ENCODE measurements at regions not wholly inside any gene's neighbourhood (a gene's known extent, or its start where the extent isn't known, plus 50 kb on each side); places are given as distances from the start of the nearest gene placed in this dataset.

DNA sequence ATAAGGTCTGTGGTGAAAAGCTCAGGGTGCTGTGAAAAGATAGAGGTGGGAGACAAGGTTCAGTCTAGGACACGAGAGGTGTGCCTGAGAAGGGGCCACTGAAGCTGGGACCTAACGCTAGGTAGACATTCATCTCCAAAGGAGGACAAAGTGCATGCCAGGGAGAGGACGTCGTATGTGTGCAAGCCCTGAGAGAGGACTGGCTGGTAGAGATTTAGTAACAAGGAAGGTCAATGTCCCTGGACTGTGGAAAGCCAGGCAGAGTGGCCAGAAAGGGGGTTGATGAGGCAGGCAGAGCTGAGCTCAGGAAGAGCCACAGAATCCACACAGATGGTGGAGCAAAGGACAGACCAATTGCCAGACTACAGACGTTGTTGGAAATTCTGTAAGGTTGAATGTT is 817.6 kb downstream of the CCSER2 start:
- DNase-seq (ENCODE audit: low read depth), result no peak

DNA sequence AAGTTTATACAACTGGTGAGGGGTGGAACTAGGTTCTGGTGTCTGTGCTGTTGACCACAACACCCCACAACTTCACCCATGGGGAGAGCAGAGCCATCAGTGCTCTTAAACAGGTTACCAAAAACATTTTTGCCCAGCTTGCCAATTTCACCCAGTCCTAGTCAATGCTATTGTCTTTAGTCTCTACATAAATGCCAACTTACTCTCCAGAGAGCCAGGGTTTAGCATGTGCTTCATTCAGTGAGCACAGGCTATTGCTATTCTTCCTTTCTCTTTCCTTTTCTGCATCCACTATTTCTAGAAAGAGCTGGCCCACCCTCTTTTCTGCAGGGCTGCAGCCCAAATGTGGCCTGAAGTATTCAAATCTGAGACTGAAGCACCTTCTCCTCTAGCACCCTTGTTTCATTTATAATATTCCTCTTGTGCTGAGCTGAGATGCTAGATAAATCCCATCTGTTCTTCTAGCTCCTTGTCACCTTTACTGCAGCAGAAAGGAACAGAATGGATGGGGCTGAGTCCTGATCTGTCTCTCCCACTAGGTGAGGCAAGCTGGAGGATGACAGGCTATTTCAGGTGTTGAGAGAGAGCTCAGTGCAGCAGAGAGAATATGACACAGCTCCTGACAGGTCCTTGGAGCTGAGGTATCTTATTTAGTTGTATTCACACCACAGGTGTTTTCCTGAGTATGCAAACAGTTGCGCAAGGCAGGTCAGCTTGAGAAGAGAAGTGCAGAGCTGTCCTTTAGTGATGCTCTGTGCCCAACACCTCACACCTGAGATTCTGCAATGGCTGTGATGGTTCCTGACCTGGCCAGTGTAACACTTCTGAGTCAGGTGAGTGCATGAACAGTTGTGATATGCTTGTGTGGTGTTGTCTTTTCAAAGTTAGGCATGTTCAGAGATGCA is 819.2 kb downstream of the CCSER2 start:
- no peak for DNase-seq (ENCODE audit: low read depth)

DNA sequence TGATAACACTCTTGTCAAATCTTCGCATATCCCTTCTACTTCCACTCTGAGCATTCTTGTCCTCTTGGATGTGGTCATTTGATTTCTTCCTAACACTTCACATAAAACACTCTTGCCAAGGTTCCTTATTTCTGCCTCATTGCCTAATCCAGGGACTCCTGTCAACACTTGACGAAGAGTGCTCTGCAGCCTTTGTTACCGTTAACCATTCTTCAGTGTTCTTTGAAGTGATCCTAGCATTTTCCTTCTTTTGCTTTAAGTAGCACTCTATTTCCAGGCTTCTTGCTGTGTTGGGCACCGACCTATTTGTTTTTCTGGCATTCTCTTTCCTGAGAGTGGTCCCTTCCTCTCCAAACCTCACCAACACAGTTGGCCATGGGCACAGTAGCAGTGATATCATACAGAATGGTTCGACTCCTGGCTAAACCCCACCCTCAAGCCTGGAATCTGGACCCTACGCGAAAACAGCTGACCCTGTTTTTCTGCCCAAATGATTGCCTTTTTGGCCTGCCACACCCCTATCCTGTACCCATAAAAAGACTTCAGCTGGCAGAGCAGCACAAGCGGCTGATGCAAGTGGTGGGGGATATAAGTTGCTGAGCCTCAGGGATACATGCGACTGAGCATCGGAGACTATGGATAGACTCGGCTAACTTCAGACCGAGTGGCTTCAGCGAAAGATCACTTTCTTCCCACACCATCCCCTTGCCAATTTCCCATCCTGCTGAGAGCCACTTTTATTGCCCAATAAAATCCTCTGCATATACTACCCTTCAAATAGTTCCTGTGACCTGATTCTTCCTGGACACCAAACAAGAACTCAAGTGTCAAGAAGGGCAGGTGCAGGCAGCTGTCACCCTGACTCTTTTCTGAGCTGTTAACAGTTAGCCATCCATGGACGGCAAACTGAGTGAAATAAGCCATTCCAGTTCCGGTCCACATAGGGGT is 820.6 kb downstream of the CCSER2 start:
- no peak for DNase-seq (ENCODE audit: low read depth)

DNA sequence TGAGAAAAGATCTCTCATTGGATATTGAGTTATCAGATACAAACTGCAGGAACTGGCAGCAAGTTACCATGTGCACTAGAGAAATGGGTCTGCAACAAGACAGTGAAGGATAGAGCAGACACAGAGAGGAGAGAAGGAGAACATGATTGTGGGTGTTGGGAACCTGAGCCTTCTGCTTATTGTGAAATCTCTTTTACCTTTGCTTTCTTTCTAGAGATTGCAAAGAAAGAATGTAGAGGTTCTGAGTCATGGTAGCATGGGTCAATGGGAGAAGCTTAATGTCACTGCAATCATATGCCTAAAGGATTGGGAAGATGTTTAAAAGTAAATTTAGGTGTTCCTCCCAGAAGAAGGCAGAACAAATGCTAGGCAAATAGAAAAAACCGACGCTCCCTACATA is 821.4 kb downstream of the CCSER2 start:
- DNase-seq (ENCODE audit: low read depth), result no peak

DNA sequence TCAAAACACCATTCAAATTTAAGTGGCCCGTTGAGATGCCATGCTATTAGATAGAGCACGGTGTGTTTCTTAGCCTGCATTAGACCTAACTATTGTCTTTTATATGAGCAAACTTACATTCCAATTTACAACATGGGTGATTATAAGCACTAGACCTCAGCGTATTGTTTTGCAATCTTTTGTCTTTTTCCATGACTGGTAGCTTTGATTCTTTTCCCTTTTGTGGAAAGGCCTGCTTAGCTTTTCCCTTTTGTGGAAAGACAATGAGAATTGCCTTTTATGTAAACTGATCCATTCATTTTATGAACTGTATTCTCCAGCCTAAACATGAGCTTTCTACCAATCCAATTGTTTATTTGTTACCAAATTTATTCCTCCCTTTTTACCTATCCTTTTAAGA is 823.1 kb downstream of the CCSER2 start:
- no peak for DNase-seq (ENCODE audit: low read depth)

DNA sequence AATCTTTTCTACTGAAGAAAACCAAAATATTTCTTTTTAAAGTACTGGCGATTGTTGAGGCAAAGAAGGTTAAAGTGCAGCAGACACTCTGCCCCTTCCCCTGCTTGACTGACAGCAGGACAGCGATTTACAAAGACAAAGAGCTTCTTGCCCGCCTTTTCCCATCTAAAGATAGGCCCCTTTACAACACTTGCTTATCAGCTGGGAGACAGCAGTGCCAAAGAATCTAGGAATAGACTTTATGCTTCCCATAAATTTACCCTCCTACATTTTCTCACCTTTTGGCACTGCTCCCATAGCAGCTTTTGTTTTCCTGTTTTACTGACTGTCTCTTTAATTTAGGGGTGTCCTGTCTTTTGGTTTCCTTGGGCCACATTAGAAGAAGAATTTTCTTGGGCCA is 824.1 kb downstream of the CCSER2 start:
- DNase-seq (ENCODE audit: low read depth), result no peak

DNA sequence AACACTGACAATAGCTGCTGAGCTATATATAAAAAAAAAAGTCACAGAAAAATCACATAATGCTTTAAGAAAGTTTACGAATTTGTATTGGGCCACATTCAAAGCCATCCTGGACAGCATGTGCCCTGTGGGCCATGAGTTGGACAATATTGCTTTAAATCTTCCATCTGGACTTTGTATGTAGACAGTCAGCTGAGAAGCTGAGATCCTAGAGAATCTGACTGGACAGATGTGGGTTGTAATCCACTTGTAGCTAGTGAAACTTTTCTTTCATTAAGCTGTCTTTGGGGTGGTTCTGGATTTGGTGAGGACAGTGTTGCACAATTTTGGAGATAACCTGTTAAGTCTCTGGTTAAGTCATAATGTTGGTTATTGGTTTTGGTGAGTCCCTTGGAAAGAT is 824.5 kb downstream of the CCSER2 start:
- DNase-seq (ENCODE audit: low read depth), result no peak

DNA sequence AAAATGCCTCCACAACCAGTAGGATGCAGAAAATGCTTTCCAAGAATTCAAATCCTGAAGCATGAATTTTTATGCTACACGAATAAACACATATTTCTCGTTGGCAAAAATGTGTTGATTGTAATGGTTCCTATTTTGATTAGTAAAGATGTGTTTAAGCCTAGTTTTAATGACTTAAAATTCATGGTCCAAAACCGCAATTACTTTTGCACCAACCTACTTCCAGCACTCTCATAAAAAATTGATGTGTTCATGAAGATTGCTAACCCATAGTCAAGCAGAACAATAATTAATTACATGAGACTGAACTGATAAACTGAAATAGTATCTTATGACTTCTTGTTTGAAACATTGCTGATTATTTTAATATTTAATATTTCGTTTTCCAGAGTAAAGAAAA is 828.8 kb downstream of the CCSER2 start:
- no peak for DNase-seq (ENCODE audit: low read depth)

DNA sequence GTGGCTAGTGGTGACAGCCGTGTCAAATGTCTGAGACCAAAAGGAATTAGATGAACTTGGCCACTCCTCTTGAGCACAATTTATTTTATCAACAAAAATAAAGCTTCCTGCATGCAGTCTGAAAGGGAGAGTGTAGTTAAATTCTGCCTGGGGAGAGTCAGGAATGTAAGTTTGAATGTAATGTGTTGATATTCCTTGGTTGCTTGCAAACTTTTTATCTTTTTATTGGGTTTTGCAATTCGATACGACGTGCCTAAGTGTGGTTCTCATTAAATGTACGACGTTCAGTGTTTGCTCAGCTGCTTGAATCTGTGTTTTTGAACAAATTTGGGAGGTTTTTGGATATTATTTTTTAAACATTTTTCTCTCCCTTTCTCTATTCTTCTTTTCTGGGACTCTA is 839.9 kb downstream of the CCSER2 start:
- DNase-seq (ENCODE audit: low read depth), result no peak

DNA sequence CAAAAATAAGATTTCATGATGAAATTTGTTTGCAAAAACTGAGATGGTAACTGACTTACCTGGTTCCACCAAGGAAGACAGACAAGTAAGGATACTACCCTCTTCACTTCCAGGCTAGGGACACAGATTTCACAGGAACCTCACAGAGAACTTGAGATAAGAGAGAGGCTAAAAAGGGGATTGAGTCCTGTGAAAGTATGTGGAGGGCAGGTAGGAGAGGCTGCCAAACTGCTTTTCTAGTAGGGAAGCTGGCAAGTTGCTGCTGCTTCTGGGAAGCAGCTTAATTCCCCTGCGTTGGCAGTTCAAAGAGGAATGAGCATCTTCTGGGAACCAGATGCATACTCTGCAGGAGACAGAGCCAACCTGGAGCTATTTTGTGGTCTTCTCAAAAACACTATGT is 841.6 kb downstream of the CCSER2 start:
- DNase-seq (ENCODE audit: low read depth), result no peak

DNA sequence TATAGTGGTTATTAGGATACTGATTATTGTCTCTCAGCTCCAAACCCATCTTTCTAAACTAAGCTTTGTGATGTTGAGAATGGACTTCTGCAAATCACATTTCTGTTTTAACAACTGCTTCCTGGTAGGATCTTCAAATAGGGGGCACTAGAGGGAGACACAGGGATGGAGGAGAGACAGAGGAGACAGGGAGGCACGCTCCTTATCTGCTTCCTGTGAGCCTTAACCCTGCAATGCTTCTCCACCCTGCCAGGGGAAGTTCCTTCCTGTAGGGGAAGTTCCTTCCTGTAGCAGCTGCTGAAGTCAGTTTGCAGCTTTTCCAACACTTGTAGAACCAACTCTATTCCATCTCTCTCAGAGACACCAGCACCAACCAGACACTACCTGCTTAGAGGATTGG is 847.2 kb downstream of the CCSER2 start:
- no peak for DNase-seq (ENCODE audit: low read depth)

DNA sequence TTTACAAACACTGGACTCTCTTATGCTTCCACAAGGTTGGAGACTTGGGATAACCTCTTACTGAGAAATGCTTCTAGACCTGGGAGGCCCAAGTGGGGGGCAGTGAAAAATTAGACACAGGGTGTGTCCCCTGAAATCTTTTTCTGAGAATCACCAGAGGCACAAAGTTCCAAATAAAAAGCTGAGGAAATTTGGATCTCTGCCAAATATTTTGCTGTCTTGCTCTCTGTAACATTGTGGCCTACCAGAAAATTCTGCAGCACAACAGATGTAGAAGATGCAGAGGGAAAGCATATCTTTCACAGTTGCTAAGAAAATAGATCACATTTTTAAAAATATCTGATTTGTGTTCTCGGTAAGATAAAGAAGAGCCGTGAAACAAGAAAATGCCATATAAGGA is 849.4 kb downstream of the CCSER2 start:
- DNase-seq (ENCODE audit: low read depth), result no peak

DNA sequence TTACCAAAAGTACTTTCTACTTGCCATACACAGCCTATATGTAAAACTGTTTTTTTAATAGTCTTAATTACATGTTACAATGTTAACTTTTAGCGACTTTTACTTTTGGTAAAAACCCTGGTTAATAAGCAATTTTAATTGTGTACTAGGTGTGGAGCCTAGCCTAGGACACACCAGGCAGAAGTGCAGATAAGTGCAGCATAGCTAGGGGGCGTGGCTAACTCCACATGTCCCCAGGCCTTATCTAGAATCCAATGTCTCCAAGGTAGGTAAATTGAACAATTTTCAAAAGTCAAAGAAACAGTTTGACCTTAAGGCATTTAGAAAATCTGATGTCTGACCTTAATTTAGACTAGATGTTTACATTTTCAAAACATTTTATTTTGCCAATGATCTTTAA is 858.7 kb downstream of the CCSER2 start:
- no peak for DNase-seq (ENCODE audit: low read depth)

DNA sequence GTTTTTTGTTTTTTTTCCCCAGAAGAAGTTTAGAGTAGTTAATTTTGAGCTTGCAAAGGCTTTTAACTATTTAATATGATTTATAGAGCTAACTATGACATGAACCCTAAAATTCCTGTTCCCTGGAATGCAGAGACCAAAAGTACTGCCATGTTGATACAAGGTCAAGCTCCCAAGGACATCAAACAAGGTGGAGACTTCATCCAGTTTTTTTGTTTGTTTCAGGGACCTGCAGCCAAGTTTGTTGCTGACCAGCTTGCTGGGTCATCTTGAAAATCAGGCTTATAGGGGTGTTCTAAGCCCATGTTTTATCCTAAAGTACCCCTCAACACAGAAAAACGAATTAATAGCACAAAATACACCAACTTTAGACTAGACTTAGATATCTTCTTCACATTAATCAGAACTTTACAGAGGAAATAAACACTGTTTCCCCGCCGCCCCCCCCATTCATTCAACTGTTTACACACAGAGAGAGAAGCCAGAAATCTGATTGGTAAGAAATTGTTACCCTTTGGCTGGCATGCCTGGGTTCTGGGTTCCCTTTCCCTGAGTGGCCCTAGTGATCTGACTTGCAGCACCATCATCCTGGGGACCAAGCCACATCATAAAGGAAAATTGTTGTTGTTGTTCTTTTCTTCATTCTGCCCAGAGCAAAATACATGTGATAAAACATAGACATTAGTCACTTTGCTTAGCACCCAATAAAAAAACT is 860.5 kb downstream of the CCSER2 start:
- no peak for DNase-seq (ENCODE audit: low read depth)

DNA sequence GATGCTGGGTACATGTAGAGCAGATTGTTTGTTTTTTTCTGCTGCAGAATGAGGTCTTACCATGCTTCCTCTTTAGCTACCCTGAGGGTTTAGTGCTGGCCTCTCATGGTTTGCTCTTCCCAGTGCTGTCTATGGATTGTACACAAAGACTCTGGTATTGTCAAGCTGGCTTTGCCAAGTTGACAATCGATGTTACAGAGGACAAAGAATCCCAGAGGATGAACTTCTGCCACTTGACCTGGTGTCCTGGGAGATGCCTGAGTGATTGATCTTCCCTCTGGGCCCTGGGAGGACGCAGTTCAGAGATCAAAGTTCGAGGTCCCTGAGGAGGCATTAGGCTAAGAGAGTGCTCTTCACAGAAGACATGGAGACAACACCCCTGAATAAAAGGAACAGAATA is 865.4 kb downstream of the CCSER2 start:
- no peak for DNase-seq (ENCODE audit: low read depth)

DNA sequence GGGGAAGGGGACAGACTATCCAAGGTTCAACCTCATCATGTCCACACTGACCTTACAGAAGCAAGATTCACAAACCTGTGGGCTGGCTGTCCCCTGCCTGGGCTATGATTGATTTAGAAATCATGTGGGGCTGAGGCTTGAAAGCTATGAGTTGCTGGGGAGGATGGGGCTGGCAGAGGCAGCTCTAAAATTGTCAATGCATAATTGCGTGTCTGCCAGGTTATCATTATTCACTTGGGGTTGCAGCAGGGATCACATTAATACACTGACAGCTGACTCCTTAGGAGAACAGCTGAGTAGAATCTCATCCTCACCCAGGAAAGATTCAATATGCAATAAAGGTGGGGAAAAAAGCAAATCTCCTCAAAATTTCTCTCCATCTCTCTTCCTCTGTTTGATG is 866.3 kb downstream of the CCSER2 start:
- no peak for DNase-seq (ENCODE audit: low read depth)

DNA sequence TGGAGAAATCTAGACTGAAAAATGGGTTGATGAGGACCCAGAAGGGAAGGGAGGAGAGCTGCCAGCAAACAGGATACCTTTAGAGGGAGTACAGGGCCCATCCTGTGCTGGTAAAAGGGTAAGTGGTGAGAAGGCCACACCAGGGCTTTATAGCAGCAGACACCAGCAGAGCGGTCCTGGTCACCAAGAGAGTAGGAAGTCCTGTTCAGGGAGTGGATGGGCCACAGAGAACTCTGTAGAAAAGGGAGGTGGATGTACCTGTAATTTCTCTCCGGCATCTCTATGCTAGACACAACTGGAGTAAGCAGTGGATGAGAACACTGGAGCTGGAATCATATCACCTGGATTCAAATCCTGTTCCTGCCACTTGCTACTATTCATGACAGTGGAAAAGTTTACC is 867.2 kb downstream of the CCSER2 start:
- no peak for DNase-seq (ENCODE audit: low read depth)

DNA sequence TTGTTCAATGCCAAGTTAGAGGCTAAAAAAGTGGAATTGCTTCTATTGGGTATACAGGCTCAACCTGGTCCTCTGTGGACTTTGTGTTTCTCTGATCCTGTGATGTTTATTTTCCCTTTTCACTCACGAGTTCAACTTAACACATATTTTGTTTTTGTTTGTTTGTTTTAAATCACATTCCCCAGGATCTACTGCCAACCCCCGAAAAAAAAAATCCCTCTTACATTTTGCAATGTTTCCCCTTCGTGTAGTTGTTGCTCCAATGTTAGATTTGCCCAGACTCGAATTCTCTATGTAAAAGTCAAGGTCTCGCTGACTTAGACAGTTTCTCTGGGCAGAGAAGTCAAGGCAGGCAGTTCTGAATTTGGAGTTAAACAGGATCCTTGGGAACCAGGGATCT is 876.4 kb downstream of the CCSER2 start:
- no peak for DNase-seq (ENCODE audit: low read depth)

DNA sequence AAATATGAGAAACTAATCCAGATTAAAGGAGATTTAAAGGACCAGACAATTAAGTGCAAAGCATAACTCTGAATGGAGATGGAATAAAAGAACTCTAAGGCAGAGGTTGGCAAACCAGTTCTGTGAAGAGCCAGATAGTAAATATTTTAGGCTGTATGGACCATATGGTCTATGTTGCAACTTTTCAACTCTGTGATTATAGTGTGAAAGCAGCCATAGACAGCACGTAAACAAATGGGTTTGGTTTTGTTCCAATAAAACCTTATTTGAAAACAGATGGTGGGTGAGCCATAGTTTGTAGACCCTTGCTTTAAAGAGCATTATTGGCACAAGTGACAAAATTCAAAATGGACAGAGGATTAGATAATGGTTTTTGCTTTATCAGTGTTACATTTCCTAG is 884.1 kb downstream of the CCSER2 start:
- no peak for DNase-seq (ENCODE audit: low read depth)

DNA sequence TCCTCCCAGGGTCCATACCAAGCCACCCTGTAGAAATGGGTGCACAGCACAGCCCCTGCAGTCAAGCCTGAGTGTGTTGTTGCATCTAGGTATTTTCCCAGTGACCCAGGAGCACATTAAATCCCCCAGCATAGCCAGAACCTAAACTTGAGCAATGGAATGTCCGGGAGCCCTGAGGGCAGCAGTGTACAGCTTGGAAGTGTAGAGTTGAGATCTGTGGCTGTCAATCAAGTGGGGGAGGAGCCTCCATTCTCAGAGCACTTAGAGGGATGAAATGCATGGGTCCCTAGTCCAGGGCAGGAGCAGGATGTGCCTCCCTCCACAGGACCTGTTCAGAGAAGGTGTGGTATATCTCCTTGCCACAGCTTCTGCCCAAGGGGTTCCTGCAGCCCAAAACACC is 885.1 kb downstream of the CCSER2 start:
- DNase-seq (ENCODE audit: low read depth), result no peak

DNA sequence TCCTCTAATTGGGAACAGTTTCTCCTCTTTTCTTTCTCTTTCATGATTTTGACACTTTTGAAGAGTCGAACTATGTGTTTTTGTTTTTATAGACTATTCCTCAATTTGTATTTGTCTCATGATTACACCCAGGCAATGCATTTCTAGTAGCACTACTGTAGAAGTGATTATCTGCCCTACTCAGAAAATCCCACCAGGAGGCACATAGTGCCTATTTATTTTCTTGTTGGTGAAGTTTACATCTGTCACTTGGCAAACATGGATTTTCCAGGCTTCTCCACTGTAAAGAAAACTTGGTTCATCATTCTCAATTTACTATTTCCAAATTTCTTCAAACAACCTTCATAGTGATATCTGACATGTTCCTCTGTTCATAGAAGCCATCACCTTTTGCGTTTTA is 893.9 kb downstream of the CCSER2 start:
- no peak for DNase-seq (ENCODE audit: low read depth)

DNA sequence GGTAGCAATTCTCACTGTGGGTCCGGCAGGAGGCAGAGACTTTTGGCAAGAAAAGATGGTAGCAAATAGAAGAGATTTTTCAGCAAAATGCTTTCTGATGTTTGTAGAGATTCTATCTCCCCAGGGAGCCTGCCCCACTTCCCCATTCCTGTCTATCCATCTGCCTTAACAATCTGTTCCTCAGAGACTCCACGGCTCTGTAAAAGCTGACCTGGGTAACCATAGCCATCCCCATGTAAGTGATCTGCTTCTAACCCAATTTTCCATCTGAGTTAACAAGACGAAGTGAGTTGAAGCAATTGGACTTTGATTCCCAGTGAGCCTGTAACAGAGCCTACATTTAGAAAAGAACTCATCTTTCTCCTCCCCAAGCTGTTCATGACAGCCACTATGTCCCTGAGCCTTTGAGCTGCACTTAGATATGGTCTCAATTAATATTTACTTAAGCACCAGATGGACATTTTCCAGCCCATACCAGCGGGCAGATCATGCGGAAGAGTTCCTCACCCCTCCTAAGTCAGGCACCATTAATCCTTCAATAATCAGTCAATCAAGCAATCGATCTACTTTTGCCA is 896.1 kb downstream of the CCSER2 start:
- no peak for DNase-seq (ENCODE audit: low read depth)
